Trophoblast cell (in vitro differentiated cells and primary cell): ENCODE measurements at regions not wholly inside any gene's neighbourhood (a gene's known extent, or its start where the extent isn't known, plus 50 kb on each side); places are given as distances from the start of the nearest gene placed in this dataset.
A peak's percentile ranks its signal among the peaks of the same experiment; 100 is the strongest.

Experiments used
- DNase-seq, 2 donors: peaks; one replicate each; pipeline ENCODE4 v3.0.0-alpha.2; 2016
- H2AFZ ChIP-seq: 2 replicates; pipeline ENCODE4 v1.6.1; 2013; ENCODE audit warnings: low read length, moderate library complexity, mild to moderate bottlenecking; ENCODE audit not compliant: insufficient read depth, poor library complexity
- H2AK5ac ChIP-seq: 2 replicates; pipeline ENCODE4 v1.6.1; 2013; ENCODE audit warnings: mild to moderate bottlenecking, low read length
- H2BK120ac ChIP-seq: 2 replicates; pipeline ENCODE4 v1.6.1; 2013; ENCODE audit warnings: low read length, mild to moderate bottlenecking, moderate library complexity; ENCODE audit not compliant: insufficient read depth, poor library complexity
- H2BK12ac ChIP-seq: 2 replicates; pipeline ENCODE4 v1.6.1; 2013; ENCODE audit warnings: mild to moderate bottlenecking, low read length, moderate library complexity
- H2BK5ac ChIP-seq: 2 replicates; pipeline ENCODE4 v1.6.1; 2013; ENCODE audit warnings: low read length, low read depth, moderate library complexity, mild to moderate bottlenecking; ENCODE audit not compliant: poor library complexity
- H3K14ac ChIP-seq: 2 replicates; pipeline ENCODE4 v1.6.1; 2013; ENCODE audit warnings: mild to moderate bottlenecking, low read length
- H3K18ac ChIP-seq: 2 replicates; pipeline ENCODE4 v1.6.1; 2013; ENCODE audit warnings: mild to moderate bottlenecking, low read length
- H3K23ac ChIP-seq: 2 replicates; pipeline ENCODE4 v1.6.1; 2013; ENCODE audit warnings: low read length
- H3K27ac ChIP-seq: 2 replicates; pipeline ENCODE4 v1.5.1; 2013; ENCODE audit warnings: low read depth, mild to moderate bottlenecking, inconsistent platforms, low read length, moderate library complexity
- H3K27me3 ChIP-seq: 2 replicates; pipeline ENCODE4 v1.6.1; 2013; ENCODE audit warnings: inconsistent platforms, mild to moderate bottlenecking, low read length, moderate library complexity; ENCODE audit not compliant: insufficient read depth
- H3K36me3 ChIP-seq, 2 experiments: 1 replicate in 1 of 2; 2 replicates in 1 of 2; pipeline ENCODE4 v1.6.1; 2013; ENCODE audit warnings: low read length in 2 of 2, mild to moderate bottlenecking in 2 of 2, moderate library complexity in 1 of 2; ENCODE audit not compliant: insufficient read depth in 2 of 2, control insufficient read depth in 1 of 2
- H3K4ac ChIP-seq: 2 replicates; pipeline ENCODE4 v1.6.1; 2013; ENCODE audit warnings: low read depth, mild to moderate bottlenecking, low read length, moderate library complexity
- H3K4me1 ChIP-seq, 2 experiments: 1 replicate in 1 of 2; 2 replicates in 1 of 2; pipeline ENCODE4 v1.6.1; 2013; ENCODE audit warnings: low read length in 2 of 2, mild to moderate bottlenecking in 2 of 2, moderate library complexity in 1 of 2; ENCODE audit not compliant: insufficient read depth in 2 of 2, control insufficient read depth in 1 of 2
- H3K4me2 ChIP-seq: 2 replicates; pipeline ENCODE4 v1.6.1; 2013; ENCODE audit warnings: inconsistent platforms, mild to moderate bottlenecking, low read length, moderate library complexity
- H3K4me3 ChIP-seq: 2 replicates; pipeline ENCODE4 v1.5.1; 2013; ENCODE audit warnings: mild to moderate bottlenecking, low read depth, low read length, inconsistent platforms
- H3K79me1 ChIP-seq: one replicate; pipeline ENCODE4 v1.6.1; 2013; ENCODE audit warnings: low read length
- H3K79me2 ChIP-seq: 2 replicates; pipeline ENCODE4 v1.6.1; 2013; ENCODE audit warnings: low read length, mild to moderate bottlenecking; ENCODE audit not compliant: control insufficient read depth, insufficient read depth, poor library complexity
- H3K9ac ChIP-seq: 2 replicates; pipeline ENCODE4 v1.6.1; 2013; ENCODE audit warnings: mild to moderate bottlenecking, low read length
- H3K9me3 ChIP-seq: 2 replicates; pipeline ENCODE4 v1.6.1; 2013; ENCODE audit warnings: low read depth, mild to moderate bottlenecking, control low read depth, inconsistent platforms, low read length; ENCODE audit not compliant: insufficient read depth
- H4K12ac ChIP-seq: 2 replicates; pipeline ENCODE4 v1.6.1; 2013; ENCODE audit warnings: low read depth, mild to moderate bottlenecking, low read length, moderate library complexity
- H4K8ac ChIP-seq: 2 replicates; pipeline ENCODE4 v1.6.1; 2013; ENCODE audit warnings: low read depth, mild to moderate bottlenecking, low read length, moderate library complexity
- H4K91ac ChIP-seq: one replicate; pipeline ENCODE4 v1.6.1; 2013; ENCODE audit warnings: low read depth, mild to moderate bottlenecking, low read length, moderate library complexity
- WGBS: extraction: QIAGEN DNeasy Blood & Tissue Kit; methylation state at CpG from one replicate; pipeline ENCODE4 v1.1.7; 2013; ENCODE audit warnings: missing lambda C conversion rate; ENCODE audit not compliant: insufficient read length, insufficient coverage; ENCODE audit errors: extremely low coverage; 5-methylcytosine and 5-hydroxymethylcytosine counted together

DNA sequence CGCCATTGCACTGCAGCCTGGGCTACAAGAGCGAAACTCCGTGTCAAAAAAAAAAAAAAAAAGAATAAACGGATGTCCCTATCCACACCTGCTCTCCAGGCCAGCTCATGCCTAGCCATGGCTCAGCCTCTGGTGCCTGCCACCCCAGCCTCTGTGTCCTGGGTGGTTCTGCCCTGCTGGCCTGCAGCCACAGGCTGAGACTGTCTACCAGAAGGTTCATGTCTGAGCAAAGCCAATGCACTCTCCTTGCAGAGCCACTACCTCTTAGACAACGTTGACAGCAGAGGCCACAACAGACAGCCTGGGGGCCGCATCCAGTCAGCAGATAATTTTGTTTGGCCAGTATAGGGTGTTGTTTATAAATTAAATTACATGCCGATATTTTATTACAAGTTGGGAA, 127.7 kb downstream of the ASB7 start:
- H3K18ac ChIP-seq: no peak overlapping the region
- H3K4me1 ChIP-seq: peaks cover 14 to 26% of the 10 kb centered on the region in 2 experiments
- no CpG with 5 or more reads among the region's 7 CpGs for WGBS
- H3K27me3 ChIP-seq: no peaks in the 10 kb centered on the region
- H2BK12ac ChIP-seq: no peak overlapping the region
- H3K23ac ChIP-seq: no peak overlapping the region
- H3K36me3 ChIP-seq: no peaks in the 10 kb centered on the region
- H3K9me3 ChIP-seq: peaks cover 1% of the 10 kb centered on the region
- H3K4me3 ChIP-seq: no peak overlapping the region
- no peak overlapping the region for H2AK5ac ChIP-seq
- no peak overlapping the region for H3K9ac ChIP-seq
- DNase-seq: no peak
- no peak overlapping the region for H2BK120ac ChIP-seq
- no peak overlapping the region for H2AFZ ChIP-seq
- no peak overlapping the region for H4K91ac ChIP-seq
- no peak overlapping the region for H3K14ac ChIP-seq
- no peak overlapping the region for H3K4me2 ChIP-seq
- no peak overlapping the region for H4K8ac ChIP-seq
- no peaks in the 10 kb centered on the region for H3K79me2 ChIP-seq
- H4K12ac ChIP-seq: no peak overlapping the region
- H3K27ac ChIP-seq: no peak overlapping the region
- H2BK5ac ChIP-seq: no peak overlapping the region
- no peak overlapping the region for H3K4ac ChIP-seq
- H3K79me1 ChIP-seq: no peaks in the 10 kb centered on the region

DNA sequence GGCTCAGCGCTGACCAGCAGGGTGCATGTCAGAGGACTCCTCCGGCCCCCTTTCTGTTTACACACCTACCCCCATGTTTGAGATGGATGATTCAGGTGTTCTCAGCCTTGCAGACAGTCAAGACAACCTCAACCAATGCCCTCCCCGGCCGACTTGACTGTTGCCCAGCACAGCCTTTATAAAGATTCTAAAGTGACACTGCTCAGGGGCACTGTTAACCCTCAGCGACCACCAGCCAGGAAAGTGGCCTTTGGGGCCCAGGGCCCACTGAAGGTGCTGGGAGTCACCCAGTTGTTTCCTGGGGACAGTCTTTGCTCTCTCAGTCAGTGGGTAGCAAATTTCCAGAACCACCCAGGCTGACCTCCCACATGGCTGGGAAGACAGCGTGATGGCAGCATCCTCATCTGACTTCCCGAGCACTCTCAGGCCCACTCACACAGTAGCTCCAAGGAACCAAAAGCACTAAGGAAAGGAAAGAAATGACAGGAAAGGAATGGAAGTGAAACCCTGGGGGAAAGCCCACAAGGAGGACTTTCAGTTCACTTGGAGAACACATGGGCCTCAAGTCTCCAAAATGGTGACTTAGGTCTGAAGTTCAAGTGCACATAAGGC, 128.4 kb downstream of the ASB7 start:
- no peak overlapping the region for H2BK12ac ChIP-seq
- no peak overlapping the region for H3K14ac ChIP-seq
- no peak overlapping the region for H3K4ac ChIP-seq
- no peak overlapping the region for H4K91ac ChIP-seq
- H3K9ac ChIP-seq: no peak overlapping the region
- DNase-seq: no peak
- H4K8ac ChIP-seq: no peak overlapping the region
- no peak overlapping the region for H3K4me3 ChIP-seq
- no peak overlapping the region for H2AK5ac ChIP-seq
- no CpG with 5 or more reads among the region's 7 CpGs for WGBS
- H3K36me3 ChIP-seq: no peaks in the 10 kb centered on the region
- H2BK5ac ChIP-seq: no peak overlapping the region
- H3K79me2 ChIP-seq: no peaks in the 10 kb centered on the region
- no peak overlapping the region for H4K12ac ChIP-seq
- H3K9me3 ChIP-seq: peaks cover 1% of the 10 kb centered on the region
- H3K4me1 ChIP-seq: peaks cover 11 to 21% of the 10 kb centered on the region in 2 experiments
- H3K27me3 ChIP-seq: no peaks in the 10 kb centered on the region
- H2AFZ ChIP-seq: no peak overlapping the region
- H3K23ac ChIP-seq: no peak overlapping the region
- H2BK120ac ChIP-seq: no peak overlapping the region
- no peak overlapping the region for H3K27ac ChIP-seq
- H3K79me1 ChIP-seq: no peaks in the 10 kb centered on the region
- no peak overlapping the region for H3K4me2 ChIP-seq
- H3K18ac ChIP-seq: no peak overlapping the region

- H3K23ac ChIP-seq: no peak overlapping the region
- peaks cover 11 to 21% of the 10 kb centered on the region in 2 experiments for H3K4me1 ChIP-seq
- no CpG with 5 or more reads among the region's 10 CpGs for WGBS
- H2BK5ac ChIP-seq: no peak overlapping the region
- no peak overlapping the region for H2AK5ac ChIP-seq
- peaks cover 1% of the 10 kb centered on the region for H3K9me3 ChIP-seq
- H3K79me1 ChIP-seq: no peaks in the 10 kb centered on the region
- H2BK12ac ChIP-seq: no peak overlapping the region
- H4K8ac ChIP-seq: no peak overlapping the region
- H3K14ac ChIP-seq: no peak overlapping the region
- no peaks in the 10 kb centered on the region for H3K27me3 ChIP-seq
- H4K91ac ChIP-seq: no peak overlapping the region
- H4K12ac ChIP-seq: no peak overlapping the region
- H2AFZ ChIP-seq: no peak overlapping the region
- H3K4ac ChIP-seq: no peak overlapping the region
- peak; percentile 30 to 61 for DNase-seq
- no peak overlapping the region for H3K4me2 ChIP-seq
- H3K9ac ChIP-seq: no peak overlapping the region
- H3K18ac ChIP-seq: no peak overlapping the region
- no peak overlapping the region for H3K27ac ChIP-seq
- H3K36me3 ChIP-seq: no peaks in the 10 kb centered on the region
- H3K4me3 ChIP-seq: no peak overlapping the region
- no peaks in the 10 kb centered on the region for H3K79me2 ChIP-seq
- H2BK120ac ChIP-seq: no peak overlapping the region
These were observed 129.1 kb downstream of the ASB7 start for GRCh38 chr15:100731267-100732152.

DNA sequence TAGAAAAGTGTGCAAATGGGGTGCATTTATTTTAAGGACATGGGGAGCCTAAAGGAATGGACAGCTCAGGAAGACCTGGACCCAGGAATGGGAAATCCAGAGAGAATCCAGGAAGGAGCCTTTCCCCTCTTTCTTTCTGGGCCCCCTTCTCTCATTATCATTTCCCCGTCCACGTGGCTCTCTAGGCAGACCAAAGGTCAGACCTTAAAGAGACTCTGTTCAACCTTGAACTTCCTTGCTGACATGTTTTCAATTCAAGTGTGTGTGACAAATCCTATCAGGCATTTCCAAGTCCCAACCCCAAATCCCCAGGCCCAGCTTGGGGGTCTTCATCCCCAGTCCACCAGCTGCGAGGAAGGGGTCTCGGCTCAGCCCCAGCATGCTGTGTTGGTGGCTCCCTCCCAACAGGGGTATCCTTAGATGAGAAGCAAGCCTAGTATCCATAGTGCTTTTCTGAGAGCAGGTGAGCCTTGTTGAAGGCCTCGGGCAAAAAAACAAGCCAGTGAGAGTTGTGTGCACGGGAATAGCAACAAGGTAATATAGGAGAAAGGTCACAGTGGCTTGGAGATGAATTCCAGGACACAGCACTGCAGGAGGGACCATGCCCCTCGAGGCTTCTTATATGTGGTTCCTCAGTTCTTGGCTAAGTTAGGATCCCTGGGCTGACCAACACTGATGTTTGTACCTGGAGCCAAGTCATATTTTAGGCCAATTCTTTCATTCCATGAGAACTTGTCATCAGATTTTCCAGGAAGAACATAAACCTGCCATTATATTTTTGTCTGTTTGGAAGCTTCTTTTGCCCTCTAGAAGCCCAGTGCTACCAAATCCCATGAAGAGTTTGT, 130.0 kb downstream of the ASB7 start:
- Histone ChIP-seq H3K18ac (no peak overlapping the region), H3K27ac (peak overlapping the region; percentile 51), H3K4me2 (peak overlapping the region; percentile 2), H3K9me3 (no peaks in the 10 kb centered on the region), H3K4me3 (no peak overlapping the region), H3K23ac (no peak overlapping the region), H3K27me3 (no peaks in the 10 kb centered on the region), H3K4me1 (peaks cover 11 to 21% of the 10 kb centered on the region in 2 experiments), H3K9ac (no peak overlapping the region), H3K36me3 (no peaks in the 10 kb centered on the region), H4K8ac (no peak overlapping the region), H2BK5ac (peak overlapping the region; percentile 24), H4K12ac (no peak overlapping the region), H2BK12ac (no peak overlapping the region), H4K91ac (peak overlapping the region; percentile 50), H2AK5ac (no peak overlapping the region), H3K79me2 (no peaks in the 10 kb centered on the region), H3K14ac (peak overlapping the region; percentile 22), H2BK120ac (peak overlapping the region; percentile 35), H3K79me1 (no peaks in the 10 kb centered on the region), H3K4ac (no peak overlapping the region), H2AFZ (no peak overlapping the region)
- peak; percentile 72 to 83 for DNase-seq
- no CpG with 5 or more reads among the region's 7 CpGs for WGBS
